Inferior parietal cortex (tissue), 1 donor: ENCODE measurements at regions not wholly inside any gene's neighbourhood (a gene's known extent, or its start where the extent isn't known, plus 50 kb on each side); places are given as distances from the start of the nearest gene placed in this dataset.
A peak's percentile ranks its signal among the peaks of the same experiment; 100 is the strongest.
"Not testable (repeated sequence)": the region's sequence is repeated elsewhere in the genome, so short reads cannot be mapped to it uniquely, and the experiment has no call there.

Experiments
- DNase-seq: peaks from one replicate; pipeline ENCODE4 v3.0.0-alpha.2; 2016; ENCODE audit errors: extremely low spot score

DNA sequence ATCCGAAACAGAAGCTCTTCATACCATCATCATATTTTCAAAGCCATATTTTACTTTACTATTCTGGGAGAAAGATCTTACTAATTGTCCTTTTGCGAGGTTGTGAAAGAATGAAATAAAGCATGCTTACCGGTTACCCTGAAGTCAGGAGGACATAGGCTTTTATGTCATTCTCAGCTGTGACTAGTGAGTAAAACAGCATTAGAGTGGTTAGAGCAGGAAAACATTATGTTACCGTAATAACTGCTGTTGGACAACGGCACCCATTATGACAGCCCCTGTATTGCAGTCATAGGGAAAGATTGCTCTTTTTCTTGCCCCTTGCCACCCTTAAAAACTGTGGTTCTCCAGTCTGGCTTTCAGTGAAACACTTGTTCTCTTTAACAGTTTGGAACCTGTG lies 1035.7 kb downstream of the ZPLD1 start:
- no peak for DNase-seq

DNA sequence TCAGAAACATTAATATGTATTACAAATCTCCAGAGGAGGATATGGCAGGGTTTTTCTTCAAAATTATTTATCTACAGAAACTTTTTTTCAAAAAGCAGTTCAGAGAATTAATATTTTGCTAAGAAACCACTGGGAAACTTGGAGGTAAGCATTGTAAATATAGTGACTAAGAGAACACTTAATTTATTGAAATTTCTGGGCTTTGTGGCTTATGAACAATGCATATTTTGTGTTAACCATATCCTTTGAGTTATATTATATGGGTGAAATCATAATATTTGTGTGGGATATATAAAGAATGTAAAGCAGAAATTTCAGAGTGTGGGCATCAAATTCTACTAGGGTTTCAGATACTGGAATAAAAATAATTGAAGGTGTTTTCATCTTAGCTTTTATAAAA lies 1059.2 kb downstream of the ZPLD1 start:
- no peak for DNase-seq

DNA sequence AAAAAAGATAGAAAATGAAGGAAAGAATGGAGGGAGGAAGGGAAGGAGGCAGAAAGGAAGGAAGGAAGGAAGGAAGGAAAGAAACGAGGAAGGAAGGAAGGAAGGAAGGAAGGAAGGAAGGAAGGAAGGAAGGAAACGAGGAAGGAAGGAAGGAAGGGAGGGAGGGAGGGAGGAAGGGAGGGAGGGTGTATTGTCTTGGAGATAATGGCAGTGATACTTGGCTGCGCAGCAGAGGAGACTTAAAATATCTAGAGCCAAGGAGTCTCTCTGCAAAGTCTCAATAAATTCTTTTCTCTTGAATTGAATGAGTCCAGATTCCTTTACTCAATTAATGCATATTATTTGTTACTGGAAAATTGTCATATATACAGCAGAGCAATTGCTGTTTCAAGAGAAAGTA lies 1059.7 kb downstream of the ZPLD1 start:
- DNase-seq, result no peak

DNA sequence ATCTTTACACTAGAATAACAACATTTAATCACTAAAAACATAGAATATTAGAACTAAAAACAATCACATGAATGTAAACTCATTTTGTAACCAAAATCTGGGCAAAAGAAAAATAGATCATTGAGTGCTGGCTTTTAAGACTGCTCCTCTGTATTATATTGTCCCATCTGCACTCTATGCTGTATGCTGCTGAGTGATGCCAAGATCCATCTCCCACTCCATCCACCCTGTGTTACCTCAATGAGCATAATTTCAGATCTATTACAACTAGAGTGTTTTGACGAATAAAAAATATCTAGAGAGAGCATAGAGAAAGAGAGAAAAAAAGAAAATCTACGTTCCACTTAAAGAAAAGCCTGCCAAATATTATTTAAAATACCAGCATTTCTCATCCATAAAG lies 1060.4 kb downstream of the ZPLD1 start:
- DNase-seq, result no peak

DNA sequence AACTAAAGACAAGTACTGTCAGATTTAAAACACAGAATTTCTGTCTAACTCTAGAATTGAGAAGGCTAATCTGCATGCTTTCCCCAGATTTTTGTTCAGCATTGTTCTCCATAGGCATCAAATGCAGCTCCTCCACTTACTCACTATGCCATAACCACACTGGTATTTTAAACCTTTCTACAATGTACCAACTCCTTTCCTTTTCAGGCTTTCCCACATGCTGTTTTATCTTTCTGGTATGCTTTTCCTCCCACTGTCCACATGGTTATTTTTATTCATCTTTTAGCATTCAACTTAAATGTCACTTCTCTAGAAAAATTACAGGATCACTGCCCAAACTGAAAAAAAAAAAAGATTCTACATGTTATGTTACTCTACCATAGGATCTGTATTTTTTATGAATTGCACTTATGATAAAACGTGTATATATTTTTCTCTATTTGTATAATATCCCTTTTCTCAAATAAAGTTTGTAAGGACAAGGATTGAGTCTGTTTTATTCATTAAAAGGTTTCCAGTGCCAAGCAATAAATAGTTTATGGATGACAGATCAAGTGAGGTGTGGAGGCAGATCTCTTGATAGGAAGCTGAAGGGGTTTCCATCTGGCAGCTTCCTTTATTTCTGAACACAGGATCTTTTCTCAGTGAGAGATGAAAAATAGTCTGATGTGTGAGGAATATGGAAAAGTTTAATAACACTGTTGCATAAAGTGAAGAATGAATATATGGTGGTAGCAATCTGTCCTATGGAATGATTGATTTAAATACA lies 1064.5 kb downstream of the ZPLD1 start:
- peak; percentile 43 for DNase-seq

DNA sequence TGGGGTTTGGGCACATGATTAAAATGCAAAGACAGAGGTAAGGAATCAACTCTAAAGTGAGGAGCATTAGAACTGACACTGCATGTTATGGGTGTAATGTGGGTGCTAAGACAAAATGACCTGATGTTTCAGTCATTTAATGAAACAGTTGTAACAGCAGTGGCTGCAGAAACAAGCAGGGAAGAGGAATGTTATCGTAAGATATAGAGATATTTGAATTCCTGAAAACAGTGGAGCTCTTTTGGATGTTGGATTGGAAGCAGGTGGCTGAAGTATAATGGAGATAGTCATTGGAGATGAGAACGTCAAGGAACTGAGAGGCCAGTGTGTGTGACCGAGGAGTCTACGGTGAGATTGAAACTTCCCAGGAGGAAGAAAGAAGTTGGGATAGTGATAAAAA lies 1065.2 kb downstream of the ZPLD1 start:
- no peak for DNase-seq

DNA sequence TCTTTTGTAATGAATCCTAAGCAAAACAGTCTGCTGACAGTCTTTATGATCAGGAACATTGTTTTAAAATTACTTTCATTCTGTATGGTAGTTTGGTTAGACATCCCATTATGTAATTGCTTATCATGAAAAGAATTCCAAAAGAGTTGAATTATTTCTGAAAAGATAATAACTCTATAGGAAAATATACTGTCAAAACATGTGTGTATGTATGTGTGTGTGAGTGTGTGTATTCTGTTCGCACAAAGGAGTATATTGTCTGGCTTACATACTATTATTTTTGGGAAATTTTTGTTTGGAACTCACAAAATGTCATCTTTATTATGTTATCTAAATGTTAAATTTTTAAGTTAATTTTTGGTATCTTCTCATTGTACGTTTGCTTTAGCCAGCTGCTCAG lies 1075.9 kb downstream of the ZPLD1 start:
- no peak for DNase-seq

DNA sequence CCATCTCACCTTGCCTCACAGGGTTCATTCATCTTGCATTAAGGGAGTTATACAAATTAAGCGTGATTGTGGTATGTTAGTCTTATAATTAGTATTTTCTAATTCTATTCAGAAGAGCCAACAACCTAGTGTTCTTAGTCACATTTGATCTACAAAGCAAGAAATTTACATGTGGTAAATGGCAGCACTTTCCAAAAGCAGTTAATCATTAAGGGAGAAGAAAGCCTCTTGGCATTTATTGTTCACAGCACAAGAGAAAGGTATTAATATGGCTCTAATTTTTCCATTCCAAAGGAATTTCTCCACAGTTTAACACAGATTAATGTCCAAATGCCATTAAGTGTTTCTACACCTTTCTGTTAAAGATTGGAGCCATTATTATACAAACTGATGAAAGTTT lies 1077.1 kb downstream of the ZPLD1 start:
- DNase-seq, result no peak

DNA sequence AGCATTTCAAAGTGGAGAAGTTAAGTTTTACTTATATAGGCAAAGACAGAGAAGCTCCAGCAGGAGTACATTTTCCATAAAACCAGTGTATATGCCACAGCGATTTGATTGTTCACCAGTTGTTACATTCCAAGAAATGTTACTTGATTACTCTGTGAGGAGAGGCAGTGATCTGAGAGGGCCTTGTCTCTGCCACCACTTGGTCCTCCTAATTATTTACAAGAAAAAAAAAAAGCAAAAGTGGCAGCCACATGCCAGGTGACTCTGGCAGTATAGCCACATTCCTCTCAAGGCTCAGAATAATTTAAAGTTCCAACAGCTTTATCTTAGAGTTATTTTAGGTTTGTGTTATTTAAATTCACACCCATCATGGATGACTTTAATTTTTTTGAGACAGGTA lies 1077.8 kb downstream of the ZPLD1 start:
- DNase-seq, result no peak

DNA sequence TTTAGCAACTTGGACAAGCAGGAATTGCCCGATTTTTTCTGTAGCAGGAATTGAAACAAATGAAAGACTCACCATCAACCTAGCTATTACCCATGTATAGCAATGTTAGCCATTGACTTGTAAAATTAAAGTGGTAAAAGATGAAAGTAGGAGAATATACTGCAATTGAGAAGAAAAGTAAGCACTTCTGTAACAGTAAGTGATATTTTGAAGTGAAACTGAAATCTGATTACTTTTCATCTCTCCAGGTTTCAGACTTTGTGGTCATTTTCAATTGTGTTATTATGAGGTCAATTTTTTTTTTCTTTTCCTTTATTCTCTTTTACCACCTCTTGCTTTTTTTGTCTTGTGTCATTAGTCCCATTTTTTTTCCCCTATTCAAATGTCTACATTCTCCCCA lies 1078.2 kb downstream of the ZPLD1 start:
- no peak for DNase-seq

DNA sequence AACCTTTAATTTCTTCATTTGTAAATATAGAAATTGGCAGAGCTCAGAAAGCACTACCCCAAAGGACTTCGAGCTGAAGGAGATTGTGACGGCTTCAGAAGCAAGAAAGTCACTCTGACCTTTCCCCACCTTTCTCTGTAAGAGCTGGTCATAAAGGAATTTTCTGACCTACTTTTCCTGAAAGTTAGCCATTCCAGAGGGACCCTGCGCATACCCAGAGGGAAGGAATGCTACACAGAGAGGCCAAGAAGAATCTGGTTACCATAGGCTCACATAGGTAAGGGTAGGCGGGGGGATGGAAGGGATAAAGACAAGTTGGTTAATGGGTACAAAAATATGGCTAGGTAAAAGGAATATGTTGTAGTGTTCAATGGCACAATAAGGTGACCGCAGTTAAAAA lies 1080.3 kb downstream of the ZPLD1 start:
- no peak for DNase-seq

DNA sequence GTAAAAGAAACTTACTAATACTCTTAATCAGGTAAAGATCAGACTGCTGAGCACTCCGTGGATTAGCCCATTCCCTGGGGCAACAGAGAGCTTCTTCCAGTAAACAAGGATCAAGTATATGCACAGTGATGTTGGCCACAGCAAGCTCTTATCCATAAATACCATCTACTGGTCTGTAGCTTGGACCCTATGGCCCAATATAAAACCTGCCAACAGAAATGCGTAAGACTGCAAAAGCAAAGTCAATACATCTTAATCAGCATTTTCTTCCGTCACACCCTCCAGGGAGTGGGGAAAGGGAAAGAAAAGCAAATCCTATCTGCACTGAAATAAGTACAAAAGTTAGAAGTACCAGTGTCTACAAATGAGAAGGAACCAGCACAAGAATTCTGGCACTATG lies 1082.1 kb downstream of the ZPLD1 start:
- DNase-seq, result no peak

DNA sequence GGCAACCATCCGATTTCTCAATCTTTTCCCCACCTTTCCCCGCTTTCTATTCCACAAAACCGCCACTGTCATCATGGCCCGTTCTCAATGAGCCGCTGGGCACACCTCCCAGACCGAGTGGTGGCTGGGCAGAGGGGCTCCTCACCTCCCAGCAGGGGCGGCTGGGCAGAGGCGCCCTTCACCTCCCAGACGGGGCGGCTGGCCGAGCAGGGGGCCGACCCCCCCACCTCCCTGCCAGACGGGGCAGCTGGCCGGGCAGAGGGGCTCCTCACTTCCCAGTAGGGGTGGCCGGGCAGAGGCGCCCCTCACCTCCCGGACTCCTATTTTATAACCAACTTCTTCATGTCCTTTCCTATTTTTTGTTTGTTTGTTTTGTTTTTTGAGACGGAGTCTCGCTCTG lies 1096.5 kb downstream of the ZPLD1 start:
- not testable (repeated sequence) for DNase-seq

DNA sequence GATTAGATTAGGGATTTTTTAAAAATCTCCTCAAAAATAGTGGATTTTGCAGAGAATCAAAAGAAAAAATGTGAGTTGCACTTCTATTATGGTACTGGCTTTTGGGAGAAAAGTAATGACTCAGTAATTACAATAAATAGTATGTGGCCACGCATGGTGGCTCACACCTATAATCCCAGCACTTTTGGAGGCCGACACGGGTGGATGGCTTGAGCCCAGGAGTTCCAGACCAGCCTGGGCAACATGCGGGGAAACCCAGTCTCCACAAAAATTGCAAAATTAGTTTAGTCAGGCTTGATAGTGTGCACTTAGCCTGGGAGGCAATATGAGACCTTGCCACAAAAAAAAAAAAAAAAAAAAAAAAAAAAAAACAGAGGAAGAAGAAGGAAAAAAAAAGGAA lies 1098.2 kb downstream of the ZPLD1 start:
- no peak for DNase-seq

DNA sequence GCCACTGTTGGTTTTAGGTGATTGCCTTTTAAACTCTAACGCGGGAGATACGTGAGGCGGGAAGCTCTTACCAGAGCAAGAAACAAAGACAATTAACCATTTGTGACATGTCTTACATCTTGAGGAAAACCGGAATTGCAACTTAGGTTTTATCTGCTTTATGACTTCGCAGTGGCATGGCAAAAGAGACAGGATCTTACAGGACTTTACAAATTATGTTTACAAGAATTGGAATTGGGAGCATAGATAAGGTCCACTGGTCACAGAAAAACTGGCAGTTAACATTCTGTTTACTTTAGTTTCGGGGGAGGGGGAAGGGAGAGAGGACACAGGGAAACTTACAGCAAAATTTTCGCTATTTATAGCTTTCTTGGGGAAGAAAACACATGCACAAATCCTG lies 1119.6 kb downstream of the ZPLD1 start:
- DNase-seq, result no peak

DNA sequence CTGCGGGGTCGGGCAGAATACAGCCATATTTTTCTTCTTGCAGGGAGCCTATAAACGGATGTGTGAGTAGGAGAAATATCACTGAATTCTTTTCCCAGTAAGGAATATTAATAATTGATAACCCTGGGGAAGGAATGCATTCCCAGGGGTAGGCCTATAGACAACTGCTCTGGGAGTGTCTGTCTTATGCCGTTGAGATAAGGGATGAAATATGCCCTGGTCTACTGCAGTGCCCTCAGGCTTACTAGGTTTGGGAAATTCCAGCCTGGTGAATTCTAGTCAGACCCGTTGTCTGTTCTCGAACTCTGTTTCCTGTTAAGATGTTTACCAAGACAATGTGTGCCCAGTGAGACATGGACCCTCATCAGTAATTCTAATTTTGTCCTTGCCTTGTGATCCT lies 1129.3 kb downstream of the ZPLD1 start:
- DNase-seq, result not testable (repeated sequence)

DNA sequence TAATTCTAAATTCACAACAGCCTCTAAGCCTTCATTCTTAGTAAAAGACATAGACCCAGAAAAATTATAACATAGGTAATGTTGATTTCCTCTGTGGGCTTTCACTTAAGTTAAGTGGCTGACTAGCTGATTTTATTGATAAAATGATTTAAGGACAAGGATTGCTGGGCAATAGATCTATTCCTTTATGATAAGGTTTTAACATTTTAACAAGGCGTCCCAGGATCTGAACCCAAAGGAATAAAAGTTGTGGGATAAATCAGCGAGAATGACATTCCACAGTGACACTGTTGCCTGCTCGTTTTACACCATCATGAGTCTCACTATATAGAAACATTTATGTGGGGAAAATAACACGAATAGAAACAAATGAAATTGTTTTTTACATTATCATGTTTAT lies 1151.0 kb downstream of the ZPLD1 start:
- no peak for DNase-seq

DNA sequence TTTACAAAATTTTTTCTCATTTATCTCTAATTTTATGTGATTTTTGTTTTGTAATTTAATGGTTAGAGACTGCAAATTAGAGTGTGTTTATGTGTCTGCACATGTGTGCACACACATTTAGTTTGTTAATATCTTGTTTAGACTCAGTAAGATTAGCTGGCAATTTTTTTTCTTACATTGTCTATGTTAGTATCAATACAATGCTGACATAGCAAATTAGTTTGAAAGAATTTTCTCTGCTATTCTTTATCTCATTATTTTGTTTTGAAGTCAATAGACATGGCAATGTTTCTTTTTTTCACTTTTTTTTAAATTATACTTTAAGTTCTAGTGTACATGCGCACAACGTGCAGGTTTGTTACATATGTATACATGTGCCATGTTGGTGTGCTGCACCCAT lies 1155.0 kb downstream of the ZPLD1 start:
- DNase-seq, result no peak

DNA sequence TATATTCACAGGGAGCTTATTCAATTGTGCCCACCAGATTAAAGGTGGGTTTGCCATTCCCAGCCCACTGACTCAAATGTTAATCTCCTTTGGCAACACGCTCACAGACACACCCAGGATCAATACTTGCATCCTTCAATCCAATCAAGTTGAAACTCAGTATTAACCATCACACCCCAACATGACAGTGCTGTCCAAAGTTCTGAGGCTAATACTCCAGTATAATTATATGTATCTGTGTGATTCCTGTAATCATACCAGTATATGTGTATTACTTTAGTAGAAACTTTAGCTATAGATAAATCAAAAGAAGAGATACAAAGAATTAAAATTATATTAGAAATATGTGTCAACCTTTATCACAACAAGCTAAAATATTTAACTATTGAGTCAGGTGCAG lies 1166.0 kb downstream of the ZPLD1 start:
- no peak for DNase-seq

DNA sequence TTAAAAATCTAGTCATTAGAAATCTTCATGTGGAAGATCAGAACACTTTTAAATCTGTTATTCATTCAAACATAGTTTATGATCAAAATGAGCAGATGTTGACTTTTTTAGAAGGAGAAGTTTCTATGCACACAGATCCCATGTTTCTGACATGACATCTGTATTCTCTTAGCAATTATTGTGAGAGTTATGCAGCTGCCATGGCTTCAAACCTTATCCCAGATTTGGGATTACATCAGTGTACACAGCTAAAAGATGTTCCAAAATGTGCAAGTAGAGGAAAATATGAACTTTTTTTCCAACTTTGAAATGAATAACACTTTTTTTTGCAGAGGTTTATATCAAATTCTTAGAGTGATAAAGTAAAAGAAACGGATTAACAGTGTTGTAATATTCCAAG lies 1166.9 kb downstream of the ZPLD1 start:
- DNase-seq, result no peak

DNA sequence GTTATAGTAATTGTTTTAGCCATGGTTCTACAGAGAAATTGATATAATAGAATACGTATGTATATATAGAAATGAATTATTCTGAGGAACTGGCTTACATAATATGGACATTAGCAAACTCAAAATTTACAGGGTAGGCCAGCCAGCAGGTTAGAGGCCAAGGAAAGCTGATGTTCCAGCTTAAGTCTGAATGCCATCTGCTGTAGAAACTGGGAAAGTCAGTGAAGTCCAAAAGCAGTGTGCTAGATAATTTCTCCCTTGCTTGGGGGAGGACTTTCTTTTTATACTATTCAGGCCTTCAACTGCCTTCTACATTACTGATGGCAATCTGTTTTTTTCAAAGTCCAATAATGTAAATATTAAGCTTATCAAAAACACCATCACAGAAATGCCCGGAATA lies 1174.7 kb downstream of the ZPLD1 start:
- no peak for DNase-seq

DNA sequence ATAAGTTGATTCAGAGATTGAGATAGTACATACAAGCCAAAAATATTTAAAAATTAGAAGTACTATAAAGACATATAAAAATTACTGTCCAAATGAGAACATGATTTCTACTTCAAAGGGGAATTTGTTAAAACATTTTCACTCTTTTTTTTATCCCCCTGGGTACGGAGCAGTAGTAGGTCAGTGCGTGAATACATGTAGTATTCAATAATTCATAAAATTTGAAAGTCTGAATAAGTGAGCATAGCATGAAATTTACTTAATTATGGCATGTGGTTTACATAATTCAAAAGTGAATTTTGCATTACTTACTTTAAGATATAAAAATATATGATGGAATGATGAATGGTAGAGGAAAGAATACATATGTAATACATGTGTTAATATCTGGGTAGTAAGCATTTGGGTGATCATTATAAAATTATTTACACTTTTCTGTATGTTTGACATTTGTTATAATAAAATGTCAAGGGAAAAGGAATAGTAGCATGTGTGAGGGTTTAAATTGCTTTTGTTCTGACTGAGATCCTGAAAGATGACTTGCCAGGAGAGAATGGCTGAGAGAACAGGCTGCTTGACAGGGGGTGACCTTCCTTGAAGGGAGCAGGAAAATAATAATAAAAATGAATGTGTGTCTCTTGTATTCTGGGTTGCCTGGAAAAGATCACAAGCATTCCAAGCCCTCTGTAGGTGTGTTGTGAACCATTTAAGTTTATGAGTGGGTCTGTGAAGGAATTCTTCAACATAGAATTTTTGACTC lies 1178.8 kb downstream of the ZPLD1 start:
- DNase-seq, result no peak

DNA sequence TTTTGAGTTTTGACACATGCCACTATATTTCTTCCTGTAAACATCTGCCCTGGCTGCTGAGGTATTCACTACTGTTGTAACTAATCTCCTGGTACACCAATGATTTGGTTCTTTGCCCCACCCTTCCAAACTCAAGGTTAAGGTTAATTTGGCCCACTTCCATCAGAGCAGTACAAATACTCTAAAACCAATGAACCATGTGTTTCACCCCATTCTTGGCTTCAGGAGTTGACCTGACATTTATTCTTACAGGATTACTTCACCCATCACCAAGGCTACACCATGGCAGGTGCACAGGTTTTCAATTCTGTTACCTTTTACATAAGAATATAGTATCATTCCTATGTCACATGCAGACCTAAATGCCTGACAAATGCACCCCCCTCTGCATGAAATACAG lies 1179.9 kb downstream of the ZPLD1 start:
- DNase-seq, result no peak

DNA sequence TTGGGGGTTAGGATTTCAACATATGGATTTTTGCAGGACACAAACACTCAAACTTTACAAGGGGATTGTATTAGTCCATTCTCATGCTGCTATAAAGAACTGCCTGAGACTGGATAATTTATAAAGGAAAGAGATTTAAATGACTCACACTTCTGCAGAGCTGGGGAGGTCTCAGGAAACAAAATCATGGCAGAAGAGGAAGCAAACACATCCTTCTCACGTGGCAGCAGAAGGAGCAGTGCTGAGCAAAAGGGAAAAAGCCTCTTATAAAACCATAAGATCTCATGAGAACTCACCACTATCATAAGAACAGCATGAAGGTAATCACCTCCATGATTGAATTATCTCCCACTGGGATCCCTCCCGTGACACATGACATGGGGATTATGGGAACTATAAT lies 1183.1 kb downstream of the ZPLD1 start:
- DNase-seq, result no peak
